Body of pancreas (tissue), 4 donors: ENCODE measurements at regions not wholly inside any gene's neighbourhood (a gene's known extent, or its start where the extent isn't known, plus 50 kb on each side); places are given as distances from the start of the nearest gene placed in this dataset.

Source experiments
- POLR2A ChIP-seq, 3 donors: fragments of 450-650 bp; IDR thresholded peaks; one replicate each; pipeline ENCODE4 v1.6.1; 2016; ENCODE audit warnings: antibody characterized with exemption in 3 of 3, mild to moderate bottlenecking in 2 of 3
- TF ChIP-seq, protein P1 (sequence below), 7 experiments: fragments of 450-650 bp in 4 of 7; fragments of 200-600 bp in 3 of 7; sonication (generic) in 3 of 7; IDR thresholded peaks; one replicate each; pipeline ENCODE4 v1.5.1; 2016 to 2019; ENCODE audit warnings: antibody characterized with exemption in 7 of 7

DNA sequence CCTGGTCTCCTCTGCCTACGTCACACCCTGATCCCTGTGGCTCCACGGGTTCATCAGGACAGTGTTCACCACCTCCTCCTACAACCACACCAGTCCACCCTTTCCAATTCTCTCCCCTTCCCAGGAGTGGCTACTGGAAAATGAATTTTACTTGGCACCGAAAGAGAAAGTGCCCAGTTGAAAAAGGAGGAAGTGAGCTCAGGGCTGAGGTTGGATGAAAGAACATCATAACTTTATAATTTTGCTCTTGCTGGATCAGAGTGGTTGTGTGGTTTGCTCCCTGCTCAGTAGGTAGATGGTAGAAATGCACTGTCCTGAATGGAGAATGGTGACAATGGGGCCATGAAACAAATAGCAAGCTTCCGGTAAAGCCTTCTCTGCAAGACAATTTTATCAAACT lies 140.3 kb upstream of the DDX18 start:
- TF ChIP-seq, protein P1, sequence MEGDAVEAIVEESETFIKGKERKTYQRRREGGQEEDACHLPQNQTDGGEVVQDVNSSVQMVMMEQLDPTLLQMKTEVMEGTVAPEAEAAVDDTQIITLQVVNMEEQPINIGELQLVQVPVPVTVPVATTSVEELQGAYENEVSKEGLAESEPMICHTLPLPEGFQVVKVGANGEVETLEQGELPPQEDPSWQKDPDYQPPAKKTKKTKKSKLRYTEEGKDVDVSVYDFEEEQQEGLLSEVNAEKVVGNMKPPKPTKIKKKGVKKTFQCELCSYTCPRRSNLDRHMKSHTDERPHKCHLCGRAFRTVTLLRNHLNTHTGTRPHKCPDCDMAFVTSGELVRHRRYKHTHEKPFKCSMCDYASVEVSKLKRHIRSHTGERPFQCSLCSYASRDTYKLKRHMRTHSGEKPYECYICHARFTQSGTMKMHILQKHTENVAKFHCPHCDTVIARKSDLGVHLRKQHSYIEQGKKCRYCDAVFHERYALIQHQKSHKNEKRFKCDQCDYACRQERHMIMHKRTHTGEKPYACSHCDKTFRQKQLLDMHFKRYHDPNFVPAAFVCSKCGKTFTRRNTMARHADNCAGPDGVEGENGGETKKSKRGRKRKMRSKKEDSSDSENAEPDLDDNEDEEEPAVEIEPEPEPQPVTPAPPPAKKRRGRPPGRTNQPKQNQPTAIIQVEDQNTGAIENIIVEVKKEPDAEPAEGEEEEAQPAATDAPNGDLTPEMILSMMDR (IDR thresholded peaks at IDR 0.05) = no peak
- TF ChIP-seq POLR2A (IDR thresholded peaks at IDR 0.05) = no peak
